ENCODE measurements at regions not wholly inside any gene's neighbourhood (a gene's known extent, or its start where the extent isn't known, plus 50 kb on each side); places are given as distances from the start of the nearest gene placed in this dataset.

- H3K9me3 ChIP-seq, result no peaks in the 10 kb centered on the region
- no peak for DNase-seq (ENCODE audit: low spot score in 2 of 2)
- peak overlapping the region in 1 of 2 donors; percentile 19 for H3K27ac ChIP-seq
- no peak overlapping the region for H3K4me3 ChIP-seq
- intact Hi-C loops (cut with DNase I), result no loop called here
- H3K36me3 ChIP-seq, result no peaks in the 10 kb centered on the region
- TF ChIP-seq, protein P1, sequence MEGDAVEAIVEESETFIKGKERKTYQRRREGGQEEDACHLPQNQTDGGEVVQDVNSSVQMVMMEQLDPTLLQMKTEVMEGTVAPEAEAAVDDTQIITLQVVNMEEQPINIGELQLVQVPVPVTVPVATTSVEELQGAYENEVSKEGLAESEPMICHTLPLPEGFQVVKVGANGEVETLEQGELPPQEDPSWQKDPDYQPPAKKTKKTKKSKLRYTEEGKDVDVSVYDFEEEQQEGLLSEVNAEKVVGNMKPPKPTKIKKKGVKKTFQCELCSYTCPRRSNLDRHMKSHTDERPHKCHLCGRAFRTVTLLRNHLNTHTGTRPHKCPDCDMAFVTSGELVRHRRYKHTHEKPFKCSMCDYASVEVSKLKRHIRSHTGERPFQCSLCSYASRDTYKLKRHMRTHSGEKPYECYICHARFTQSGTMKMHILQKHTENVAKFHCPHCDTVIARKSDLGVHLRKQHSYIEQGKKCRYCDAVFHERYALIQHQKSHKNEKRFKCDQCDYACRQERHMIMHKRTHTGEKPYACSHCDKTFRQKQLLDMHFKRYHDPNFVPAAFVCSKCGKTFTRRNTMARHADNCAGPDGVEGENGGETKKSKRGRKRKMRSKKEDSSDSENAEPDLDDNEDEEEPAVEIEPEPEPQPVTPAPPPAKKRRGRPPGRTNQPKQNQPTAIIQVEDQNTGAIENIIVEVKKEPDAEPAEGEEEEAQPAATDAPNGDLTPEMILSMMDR (IDR thresholded peaks at IDR 0.05), result no peak
- peaks cover 0 to 14% of the 10 kb centered on the region in 2 donors for H3K4me1 ChIP-seq
- no peaks in the 10 kb centered on the region for H3K27me3 ChIP-seq
Observed at GRCh38 chr6:56863366-56863765, 91.5 kb upstream of the BEND6 start.

DNA sequence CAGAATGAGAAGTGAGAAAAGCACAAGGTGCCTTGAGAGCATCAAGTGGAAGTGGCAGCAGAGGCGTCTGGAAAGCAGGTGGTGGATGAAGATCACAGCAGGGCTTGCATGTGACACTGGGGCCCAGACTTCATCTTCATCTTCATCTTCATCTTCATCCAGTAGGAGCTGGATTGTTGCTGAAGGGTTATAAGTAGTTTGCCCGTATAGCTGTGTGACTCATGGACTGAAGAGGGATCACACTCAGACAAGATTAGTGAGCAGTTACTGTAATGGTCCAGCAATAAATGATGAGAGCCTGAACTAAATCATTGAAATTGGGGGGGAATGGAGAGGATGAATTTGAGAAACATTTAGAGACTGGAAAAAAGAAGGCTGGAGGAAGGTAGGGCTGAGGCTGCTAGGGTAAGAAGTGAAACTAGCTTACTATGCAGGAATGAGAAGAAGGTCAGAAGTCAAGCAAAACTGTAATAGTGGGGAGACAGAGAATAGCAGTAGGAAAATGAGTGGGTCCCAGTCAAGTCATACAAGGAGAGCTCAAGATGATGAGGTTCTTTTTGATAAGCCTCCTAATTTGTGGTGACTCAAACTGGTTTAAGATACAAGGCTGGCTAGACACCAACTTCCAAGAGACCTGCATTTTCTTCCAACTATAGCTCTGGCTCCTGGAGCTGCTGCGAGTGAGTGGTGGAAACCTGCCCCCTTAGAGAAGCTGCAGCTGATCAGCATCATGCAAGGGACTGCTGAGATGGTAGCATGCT, 92.3 kb upstream of the BEND6 start:
- Histone ChIP-seq H3K27ac (peak overlapping the region in 1 of 2 donors; percentile 19), H3K4me3 (peak overlapping the region; percentile 39 to 49), H3K36me3 (no peaks in the 10 kb centered on the region), H3K4me1 (peaks cover 0 to 14% of the 10 kb centered on the region in 2 donors), H3K9me3 (no peaks in the 10 kb centered on the region), H3K27me3 (no peaks in the 10 kb centered on the region)
- TF ChIP-seq, protein P1 (IDR thresholded peaks at IDR 0.05), result no peak
- intact Hi-C loops (cut with DNase I), result no loop called here
- no peak for DNase-seq (ENCODE audit: low spot score in 2 of 2)

GRCh38 chr6:56860475-56860874, 94.4 kb upstream of the BEND6 start:
- H3K4me3 ChIP-seq, result no peak overlapping the region
- no peak for DNase-seq (ENCODE audit: low spot score in 2 of 2)
- H3K27me3 ChIP-seq, result no peaks in the 10 kb centered on the region
- intact Hi-C loops (cut with DNase I), result no loop called here
- no peak overlapping the region for H3K27ac ChIP-seq
- H3K4me1 ChIP-seq, result peaks cover 0 to 14% of the 10 kb centered on the region in 2 donors
- TF ChIP-seq, protein P1 (IDR thresholded peaks at IDR 0.05), result no peak
- no peaks in the 10 kb centered on the region for H3K36me3 ChIP-seq
- no peaks in the 10 kb centered on the region for H3K9me3 ChIP-seq

DNA sequence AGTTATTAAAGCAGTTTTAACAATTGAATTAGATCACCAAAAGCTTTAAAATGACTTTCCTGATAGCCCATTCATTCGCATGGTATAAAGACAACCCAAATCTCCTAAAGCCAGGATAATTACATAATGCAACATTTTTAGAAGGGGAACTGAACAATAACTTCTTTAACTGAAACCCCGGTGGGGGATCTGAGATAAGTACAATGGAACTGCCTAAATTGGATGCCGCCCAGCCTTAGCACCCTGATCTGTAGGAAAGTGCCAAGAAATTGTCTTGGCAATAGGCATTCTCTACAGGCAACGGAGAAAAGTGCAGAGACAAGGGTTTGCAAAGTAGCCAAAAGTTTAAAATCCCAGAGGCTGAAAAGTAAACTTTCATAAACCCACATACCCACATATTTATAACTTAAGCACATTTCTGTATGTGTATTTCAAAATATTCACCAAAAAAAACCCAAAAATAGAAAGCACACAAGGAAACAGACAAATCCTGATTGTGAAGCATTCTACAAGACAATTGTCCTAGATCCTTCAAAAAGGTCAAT, 98.8 kb upstream of the BEND6 start:
- intact Hi-C loops (cut with DNase I), result no loop called here
- no peak overlapping the region for H3K27ac ChIP-seq
- no peaks in the 10 kb centered on the region for H3K36me3 ChIP-seq
- peaks cover 0 to 4% of the 10 kb centered on the region in 2 donors for H3K4me1 ChIP-seq
- no peak for DNase-seq (ENCODE audit: low spot score in 2 of 2)
- no peaks in the 10 kb centered on the region for H3K9me3 ChIP-seq
- no peak overlapping the region for H3K4me3 ChIP-seq
- TF ChIP-seq, protein P1 (IDR thresholded peaks at IDR 0.05), result no peak
- H3K27me3 ChIP-seq, result no peaks in the 10 kb centered on the region

GRCh38 chr6:56854086-56854485, 100.8 kb upstream of the BEND6 start:
- no peak for DNase-seq (ENCODE audit: low spot score in 2 of 2)
- TF ChIP-seq, protein P1 (IDR thresholded peaks at IDR 0.05), result no peak
- intact Hi-C loops (cut with DNase I), result loop anchor here (5.0 kb wide), 1 partner anchor 463 kb away; the partner anchor contains the start of gene PRIM2
- Histone ChIP-seq H3K9me3 (no peaks in the 10 kb centered on the region), H3K27me3 (no peaks in the 10 kb centered on the region), H3K4me1 (peaks cover 0 to 9% of the 10 kb centered on the region in 2 donors), H3K4me3 (no peak overlapping the region), H3K27ac (no peak overlapping the region), H3K36me3 (no peaks in the 10 kb centered on the region)

Measured in ascending aorta (tissue), 2 donors.